Gastroesophageal sphincter (tissue), 3 donors: ENCODE measurements at regions not wholly inside any gene's neighbourhood (a gene's known extent, or its start where the extent isn't known, plus 50 kb on each side); places are given as distances from the start of the nearest gene placed in this dataset.

Source experiments
- CTCF ChIP-seq, 4 experiments: fragments of 200-600 bp in 2 of 4; fragments of 450-650 bp in 2 of 4; sonication (generic) in 1 of 4; IDR thresholded peaks; one replicate each; pipeline ENCODE4 v1.5.1; 2017 to 2019; ENCODE audit warnings: antibody characterized with exemption in 4 of 4, mild to moderate bottlenecking in 2 of 4, moderate library complexity in 2 of 4
- EP300 ChIP-seq: sonication (generic); formaldehyde crosslinking; IDR thresholded peaks from one replicate; pipeline ENCODE4 v1.6.1; 2017; ENCODE audit warnings: antibody characterized with exemption, mild to moderate bottlenecking
- POLR2A ChIP-seq, 2 donors: fragments of 450-650 bp; IDR thresholded peaks; one replicate each; pipeline ENCODE4 v1.6.1; 2017; ENCODE audit warnings: antibody characterized with exemption in 2 of 2, mild to moderate bottlenecking in 2 of 2, moderate library complexity in 1 of 2

- TF ChIP-seq CTCF (IDR thresholded peaks at IDR 0.05) (no peak), POLR2A (IDR thresholded peaks at IDR 0.05) (no peak), EP300 (no peak)
These were observed 149.5 kb upstream of the B3GALT2 start for GRCh38 chr1:193335806-193336428.
